K562 (cell line): ENCODE measurements at regions not wholly inside any gene's neighbourhood (a gene's known extent, or its start where the extent isn't known, plus 50 kb on each side); places are given as distances from the start of the nearest gene placed in this dataset.

ENCODE experiments used
- KDM1A ChIP-seq, 2 experiments: fragments of 450-650 bp; IDR thresholded peaks; 2 replicates each; pipeline ENCODE4 v1.6.1; 2016; ENCODE audit warnings: mild to moderate bottlenecking in 2 of 2
- MXI1 ChIP-seq: IDR thresholded peaks from 2 replicates; pipeline ENCODE4 v1.6.1; 2011; ENCODE audit warnings: low read depth, mild to moderate bottlenecking, improper control_type of control experiment, low read length
- NR3C1 ChIP-seq: sonication (generic); formaldehyde crosslinking; IDR thresholded peaks from 2 replicates; pipeline ENCODE4 v1.8.1; 2022; ENCODE audit warnings: missing genetic modification reagents
- ZC3H4 ChIP-seq: sonication (generic); formaldehyde crosslinking; IDR thresholded peaks from 2 replicates; pipeline ENCODE4 v1.9.0; 2021; ENCODE audit warnings: missing genetic modification reagents, borderline replicate concordance
- ZNF140 ChIP-seq: fragments of 250-450 bp; sonication (Bioruptor Pico); IDR thresholded peaks from 2 replicates; pipeline ENCODE4 v1.8.0; 2021; ENCODE audit warnings: moderate library complexity, mild to moderate bottlenecking, inconsistent platforms
- ZNF778 ChIP-seq: fragments of 450-650 bp; formaldehyde crosslinking; IDR thresholded peaks from 2 replicates; pipeline ENCODE4 v1.4.0; 2020; ENCODE audit warnings: mild to moderate bottlenecking, moderate library complexity
- TF ChIP-seq, protein P1 (sequence below), 3 experiments: IDR thresholded peaks in 2 of 3; conservative IDR thresholded peaks in 1 of 3; 2 replicates each; pipeline ENCODE4 v1.5.1; 2011 to 2012; ENCODE audit warnings: low read length in 3 of 3, mild to moderate bottlenecking in 3 of 3, control low read depth in 2 of 3, improper control_type of control experiment in 1 of 3, inconsistent platforms in 1 of 3, low read depth in 1 of 3, mixed read lengths in 1 of 3, moderate library complexity in 1 of 3; ENCODE audit not compliant: insufficient read depth in 2 of 3
- TF ChIP-seq, protein P2 (sequence below): fragments of 250-450 bp; sonication (Bioruptor Pico); IDR thresholded peaks from 2 replicates; pipeline ENCODE4 v1.8.0; 2021; ENCODE audit warnings: moderate library complexity, mild to moderate bottlenecking, inconsistent platforms
- TF ChIP-seq, protein P3 (sequence below): IDR thresholded peaks from 3 replicates; pipeline ENCODE4 v1.6.1; 2011; ENCODE audit warnings: borderline replicate concordance, mild to moderate bottlenecking; ENCODE audit not compliant: insufficient read length, insufficient read depth

DNA sequence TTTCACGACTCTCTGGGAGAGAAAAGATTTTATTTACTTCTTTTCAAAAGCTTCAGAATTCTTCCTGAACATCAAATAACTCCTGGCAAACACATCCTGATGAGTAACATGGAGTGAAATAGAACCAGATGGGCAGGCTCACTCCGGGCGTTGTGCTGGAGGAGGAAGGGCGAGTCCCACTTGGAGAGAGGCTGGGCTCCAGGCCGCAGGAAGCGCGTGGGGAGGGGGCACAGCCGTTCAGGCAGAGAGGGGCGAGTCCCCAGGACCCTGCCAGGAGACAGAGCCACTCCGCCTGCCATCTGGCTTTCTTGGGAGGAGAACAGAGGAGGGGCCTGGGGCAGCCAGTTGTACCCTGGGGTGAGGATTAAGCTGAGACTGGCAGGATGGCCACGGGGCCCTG is 265.9 kb upstream of the ZMIZ1 start:
- TF ChIP-seq, protein P1, sequence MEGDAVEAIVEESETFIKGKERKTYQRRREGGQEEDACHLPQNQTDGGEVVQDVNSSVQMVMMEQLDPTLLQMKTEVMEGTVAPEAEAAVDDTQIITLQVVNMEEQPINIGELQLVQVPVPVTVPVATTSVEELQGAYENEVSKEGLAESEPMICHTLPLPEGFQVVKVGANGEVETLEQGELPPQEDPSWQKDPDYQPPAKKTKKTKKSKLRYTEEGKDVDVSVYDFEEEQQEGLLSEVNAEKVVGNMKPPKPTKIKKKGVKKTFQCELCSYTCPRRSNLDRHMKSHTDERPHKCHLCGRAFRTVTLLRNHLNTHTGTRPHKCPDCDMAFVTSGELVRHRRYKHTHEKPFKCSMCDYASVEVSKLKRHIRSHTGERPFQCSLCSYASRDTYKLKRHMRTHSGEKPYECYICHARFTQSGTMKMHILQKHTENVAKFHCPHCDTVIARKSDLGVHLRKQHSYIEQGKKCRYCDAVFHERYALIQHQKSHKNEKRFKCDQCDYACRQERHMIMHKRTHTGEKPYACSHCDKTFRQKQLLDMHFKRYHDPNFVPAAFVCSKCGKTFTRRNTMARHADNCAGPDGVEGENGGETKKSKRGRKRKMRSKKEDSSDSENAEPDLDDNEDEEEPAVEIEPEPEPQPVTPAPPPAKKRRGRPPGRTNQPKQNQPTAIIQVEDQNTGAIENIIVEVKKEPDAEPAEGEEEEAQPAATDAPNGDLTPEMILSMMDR (IDR thresholded peaks at IDR 0.05 in 2 of 3, conservative IDR thresholded peaks at IDR 0.05 in 1 of 3; ENCODE audit: insufficient read depth in 2 of 3, low read depth in 1 of 3, low read length in 3 of 3): no peak
- TF ChIP-seq MXI1 (no peak), ZC3H4 (no peak), KDM1A (IDR thresholded peaks at IDR 0.05) (no peak), ZNF140 (CRISPR knock-in tag) (no peak), NR3C1 (no peak), ZNF778 (CRISPR knock-in tag) (no peak)
- TF ChIP-seq, protein P2, sequence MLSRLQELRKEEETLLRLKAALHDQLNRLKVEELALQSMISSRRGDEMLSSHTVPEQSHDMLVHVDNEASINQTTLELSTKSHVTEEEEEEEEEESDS: no peak
- TF ChIP-seq, protein P3, sequence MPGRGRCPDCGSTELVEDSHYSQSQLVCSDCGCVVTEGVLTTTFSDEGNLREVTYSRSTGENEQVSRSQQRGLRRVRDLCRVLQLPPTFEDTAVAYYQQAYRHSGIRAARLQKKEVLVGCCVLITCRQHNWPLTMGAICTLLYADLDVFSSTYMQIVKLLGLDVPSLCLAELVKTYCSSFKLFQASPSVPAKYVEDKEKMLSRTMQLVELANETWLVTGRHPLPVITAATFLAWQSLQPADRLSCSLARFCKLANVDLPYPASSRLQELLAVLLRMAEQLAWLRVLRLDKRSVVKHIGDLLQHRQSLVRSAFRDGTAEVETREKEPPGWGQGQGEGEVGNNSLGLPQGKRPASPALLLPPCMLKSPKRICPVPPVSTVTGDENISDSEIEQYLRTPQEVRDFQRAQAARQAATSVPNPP: no peak
